ENCODE measurements at regions not wholly inside any gene's neighbourhood (a gene's known extent, or its start where the extent isn't known, plus 50 kb on each side); places are given as distances from the start of the nearest gene placed in this dataset.

- Mint-ChIP-seq H3K4me3 (no peak overlapping the region), H3K27ac (no peak overlapping the region), H3K36me3 (no peaks in the 10 kb centered on the region), H3K9me3 (no peaks in the 10 kb centered on the region), H3K27me3 (no peaks in the 10 kb centered on the region), H3K4me1 (ENCODE audit: low read depth) (peaks cover 11% of the 10 kb centered on the region)
- intact Hi-C loops (cut with micrococcal nuclease) = no loop called here
- CTCF ChIA-PET = interaction anchor here (0.8 to 0.9 kb wide), 2 partner anchors 121 to 1804 kb away, joined by 3 read pairs; no protein-coding TSS in a partner anchor
- DNase-seq = no peak
- POLR2A ChIA-PET = no interaction called here
Measured at GRCh38 chr2:157181234-157181633, 76.3 kb upstream of the GALNT5 start.

GRCh38 chr2:157182204-157182709, 75.2 kb upstream of the GALNT5 start:
- no peaks in the 10 kb centered on the region for H3K27me3 Mint-ChIP-seq
- no peaks in the 10 kb centered on the region for H3K36me3 Mint-ChIP-seq
- no peaks in the 10 kb centered on the region for H3K9me3 Mint-ChIP-seq
- H3K27ac Mint-ChIP-seq = no peak overlapping the region
- DNase-seq = no peak
- intact Hi-C loops (cut with micrococcal nuclease) = no loop called here
- peaks cover 11% of the 10 kb centered on the region for H3K4me1 Mint-ChIP-seq (ENCODE audit: low read depth)
- ChIA-PET CTCF (interaction anchor here (0.9 to 1.3 kb wide), 2 partner anchors 11 to 1805 kb away, joined by 3 read pairs; no protein-coding TSS in a partner anchor), POLR2A (no interaction called here)
- no peak overlapping the region for H3K4me3 Mint-ChIP-seq

- peaks cover 11% of the 10 kb centered on the region for H3K4me1 Mint-ChIP-seq (ENCODE audit: low read depth)
- H3K4me3 Mint-ChIP-seq = no peak overlapping the region
- no peak for DNase-seq
- H3K27ac Mint-ChIP-seq = no peak overlapping the region
- no peaks in the 10 kb centered on the region for H3K9me3 Mint-ChIP-seq
- intact Hi-C loops (cut with micrococcal nuclease) = no loop called here
- H3K36me3 Mint-ChIP-seq = no peaks in the 10 kb centered on the region
- H3K27me3 Mint-ChIP-seq = no peaks in the 10 kb centered on the region
- CTCF ChIA-PET = interaction anchor here (1.1 to 1.3 kb wide), 2 partner anchors 10 to 12 kb away, joined by 3 read pairs; no protein-coding TSS in a partner anchor
- POLR2A ChIA-PET = no interaction called here
Measured at GRCh38 chr2:157182834-157183396, 74.6 kb upstream of the GALNT5 start.

- intact Hi-C loops (cut with micrococcal nuclease) = no loop called here
- no peak overlapping the region for H3K4me3 Mint-ChIP-seq
- no peaks in the 10 kb centered on the region for H3K9me3 Mint-ChIP-seq
- H3K36me3 Mint-ChIP-seq = no peaks in the 10 kb centered on the region
- CTCF ChIA-PET = no interaction called here
- no peak for DNase-seq
- no peak overlapping the region for H3K27ac Mint-ChIP-seq
- peaks cover 11% of the 10 kb centered on the region for H3K4me1 Mint-ChIP-seq (ENCODE audit: low read depth)
- POLR2A ChIA-PET = no interaction called here
- no peaks in the 10 kb centered on the region for H3K27me3 Mint-ChIP-seq
Measured at GRCh38 chr2:157184161-157184895, 73.2 kb upstream of the GALNT5 start.

- H3K4me3 Mint-ChIP-seq = no peak overlapping the region
- no peaks in the 10 kb centered on the region for H3K27me3 Mint-ChIP-seq
- intact Hi-C loops (cut with micrococcal nuclease) = no loop called here
- no peaks in the 10 kb centered on the region for H3K36me3 Mint-ChIP-seq
- DNase-seq = no peak
- no peak overlapping the region for H3K27ac Mint-ChIP-seq
- no peaks in the 10 kb centered on the region for H3K9me3 Mint-ChIP-seq
- ChIA-PET CTCF (no interaction called here), POLR2A (no interaction called here)
- H3K4me1 Mint-ChIP-seq (ENCODE audit: low read depth) = peaks cover 11% of the 10 kb centered on the region
Measured at GRCh38 chr2:157185476-157186227, 71.9 kb upstream of the GALNT5 start.

GRCh38 chr2:157190151-157190550, 67.4 kb upstream of the GALNT5 start:
- Mint-ChIP-seq H3K4me3 (no peak overlapping the region), H3K27ac (no peak overlapping the region), H3K36me3 (no peaks in the 10 kb centered on the region), H3K9me3 (no peaks in the 10 kb centered on the region), H3K27me3 (peaks cover 5% of the 10 kb centered on the region), H3K4me1 (ENCODE audit: low read depth) (peaks cover 1% of the 10 kb centered on the region)
- DNase-seq = no peak
- POLR2A ChIA-PET = no interaction called here
- intact Hi-C loops (cut with micrococcal nuclease) = loop anchor here (5.0 to 10.0 kb wide), 2 partner anchors 285 to 603 kb away; no protein-coding TSS in a partner anchor
- CTCF ChIA-PET = interaction anchor here (0.7 kb wide), 1 partner anchor 12 kb away, joined by 3 read pairs; no protein-coding TSS in a partner anchor

- intact Hi-C loops (cut with micrococcal nuclease) = loop anchor here (5.0 to 10.0 kb wide), 2 partner anchors 286 to 604 kb away; no protein-coding TSS in a partner anchor
- Mint-ChIP-seq H3K27ac (no peak overlapping the region), H3K9me3 (no peaks in the 10 kb centered on the region), H3K27me3 (peaks cover 7% of the 10 kb centered on the region), H3K4me1 (ENCODE audit: low read depth) (peaks cover 1% of the 10 kb centered on the region), H3K36me3 (no peaks in the 10 kb centered on the region), H3K4me3 (no peak overlapping the region)
- DNase-seq = no peak
- ChIA-PET CTCF (interaction anchor here (0.9 to 1.2 kb wide), 2 partner anchors 8 to 111 kb away, joined by 3 read pairs; no protein-coding TSS in a partner anchor), POLR2A (no interaction called here)
Measured at GRCh38 chr2:157191186-157191585, 66.3 kb upstream of the GALNT5 start.

- POLR2A ChIA-PET = no interaction called here
- Mint-ChIP-seq H3K36me3 (no peaks in the 10 kb centered on the region), H3K4me3 (no peak overlapping the region), H3K9me3 (no peaks in the 10 kb centered on the region), H3K27me3 (peaks cover 7% of the 10 kb centered on the region), H3K27ac (no peak overlapping the region), H3K4me1 (ENCODE audit: low read depth) (peaks cover 1% of the 10 kb centered on the region)
- DNase-seq = no peak
- intact Hi-C loops (cut with micrococcal nuclease) = loop anchor here (5.0 to 10.0 kb wide), 2 partner anchors 288 to 605 kb away; no protein-coding TSS in a partner anchor
- CTCF ChIA-PET = interaction anchor here (0.8 to 1.7 kb wide), 9 partner anchors 9 to 1820 kb away, joined by 3 to 5 read pairs (median 3); no protein-coding TSS in a partner anchor
Measured at GRCh38 chr2:157192445-157193423, 64.8 kb upstream of the GALNT5 start.

GRCh38 chr2:157193461-157193860, 64.0 kb upstream of the GALNT5 start:
- intact Hi-C loops (cut with micrococcal nuclease) = loop anchor here (5.0 to 10.0 kb wide), 2 partner anchors 289 to 606 kb away; no protein-coding TSS in a partner anchor
- H3K9me3 Mint-ChIP-seq = no peaks in the 10 kb centered on the region
- H3K4me3 Mint-ChIP-seq = no peak overlapping the region
- H3K27me3 Mint-ChIP-seq = peaks cover 7% of the 10 kb centered on the region
- POLR2A ChIA-PET = no interaction called here
- peaks cover 1% of the 10 kb centered on the region for H3K4me1 Mint-ChIP-seq (ENCODE audit: low read depth)
- no peak for DNase-seq
- H3K36me3 Mint-ChIP-seq = no peaks in the 10 kb centered on the region
- H3K27ac Mint-ChIP-seq = no peak overlapping the region
- CTCF ChIA-PET = interaction anchor here (0.6 to 1.7 kb wide), 14 partner anchors 10 to 1821 kb away, joined by 3 to 5 read pairs (median 3); no protein-coding TSS in a partner anchor

GRCh38 chr2:157194097-157194688, 63.3 kb upstream of the GALNT5 start:
- peak; percentile 13 for DNase-seq
- POLR2A ChIA-PET = no interaction called here
- Mint-ChIP-seq H3K4me1 (ENCODE audit: low read depth) (peaks cover 1% of the 10 kb centered on the region), H3K27me3 (peaks cover 7% of the 10 kb centered on the region), H3K4me3 (no peak overlapping the region), H3K27ac (no peak overlapping the region), H3K9me3 (no peaks in the 10 kb centered on the region), H3K36me3 (no peaks in the 10 kb centered on the region)
- intact Hi-C loops (cut with micrococcal nuclease) = loop anchor here (1.0 to 10.0 kb wide), 3 partner anchors 289 to 1817 kb away; no protein-coding TSS in a partner anchor
- CTCF ChIA-PET = interaction anchor here (0.6 to 1.7 kb wide), 13 partner anchors 11 to 1821 kb away, joined by 3 to 5 read pairs (median 3); no protein-coding TSS in a partner anchor

Measured in activated CD4-positive, alpha-beta memory T cell treated with anti-CD3 and anti-CD28 coated beads for 36 hours (primary cell).